HG03280 (cell line): ENCODE measurements at regions not wholly inside any gene's neighbourhood (a gene's known extent, or its start where the extent isn't known, plus 50 kb on each side); places are given as distances from the start of the nearest gene placed in this dataset.

ENCODE experiments used
- ATAC-seq: cut with Tn5 transposase; IDR thresholded peaks from one replicate; pipeline ENCODE4 v1.9.1; 2021; ENCODE audit warnings: mild to moderate bottlenecking, moderate library complexity; ENCODE audit not compliant: unreplicated experiment

- no peak for ATAC-seq
Measured at GRCh38 chr15:62532367-62532766, 367.3 kb upstream of the C2CD4B start.

DNA sequence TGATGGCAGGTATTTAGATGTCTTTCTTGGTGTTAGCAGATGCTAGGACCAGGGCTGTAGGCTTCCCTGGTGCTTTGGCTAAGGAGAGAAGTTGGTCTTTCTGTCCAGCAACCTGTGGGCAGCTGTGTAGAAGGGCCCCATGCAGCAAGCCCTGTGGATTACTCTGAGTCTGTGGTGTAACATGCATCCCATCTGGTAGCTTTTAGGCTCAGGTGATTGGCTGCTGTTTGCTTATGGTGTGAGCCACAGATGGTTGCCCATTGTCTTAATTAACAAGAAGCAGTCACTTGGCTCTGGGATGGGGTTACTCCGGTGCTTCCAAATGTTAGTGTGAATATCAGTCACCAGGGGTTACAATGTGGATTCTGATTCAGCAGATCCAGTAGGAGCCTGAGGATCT, 368.6 kb upstream of the C2CD4B start:
- ATAC-seq: no peak

DNA sequence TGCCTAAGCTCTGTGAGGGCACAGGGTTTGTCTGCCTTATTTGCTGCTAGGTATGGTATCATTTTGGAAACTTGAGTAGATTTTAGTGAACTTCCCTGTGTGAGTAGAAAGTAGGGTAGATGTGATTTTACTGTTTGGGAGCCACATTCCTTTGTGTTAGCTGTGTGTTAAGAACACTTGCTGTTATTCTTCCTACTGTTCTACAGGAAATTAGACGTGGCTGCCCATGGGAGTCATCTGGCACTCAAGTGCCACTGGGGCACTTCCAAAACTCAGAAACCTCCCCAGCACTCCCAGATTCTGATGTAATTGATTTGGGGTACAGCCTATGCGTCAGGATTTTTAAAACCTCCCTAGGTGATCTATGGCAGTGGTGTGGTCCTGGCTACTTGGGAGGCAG, 369.9 kb upstream of the C2CD4B start:
- no peak for ATAC-seq

GRCh38 chr15:62539236-62539635, 374.2 kb upstream of the C2CD4B start:
- ATAC-seq: no peak

GRCh38 chr15:62541250-62541649, 376.2 kb upstream of the C2CD4B start:
- no peak for ATAC-seq

DNA sequence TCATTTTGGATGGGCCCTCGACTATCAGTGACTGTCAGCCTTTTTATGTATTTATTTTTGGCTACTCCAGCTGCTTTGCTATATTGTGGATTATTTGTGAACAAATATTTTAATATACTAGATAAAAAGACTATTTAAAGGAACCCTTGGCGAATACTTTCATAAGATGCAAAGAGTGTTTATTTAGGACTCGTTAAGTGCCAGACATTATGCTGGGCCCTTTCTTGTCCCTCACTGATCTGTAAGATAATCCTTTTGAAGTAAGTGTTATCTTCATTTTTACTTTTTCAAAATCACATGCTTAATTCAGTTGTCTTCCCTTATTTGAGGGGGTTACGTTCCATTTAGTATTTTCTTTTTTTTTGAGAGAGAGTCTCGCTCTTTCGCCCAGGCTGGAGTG, 376.8 kb upstream of the C2CD4B start:
- ATAC-seq: no peak

DNA sequence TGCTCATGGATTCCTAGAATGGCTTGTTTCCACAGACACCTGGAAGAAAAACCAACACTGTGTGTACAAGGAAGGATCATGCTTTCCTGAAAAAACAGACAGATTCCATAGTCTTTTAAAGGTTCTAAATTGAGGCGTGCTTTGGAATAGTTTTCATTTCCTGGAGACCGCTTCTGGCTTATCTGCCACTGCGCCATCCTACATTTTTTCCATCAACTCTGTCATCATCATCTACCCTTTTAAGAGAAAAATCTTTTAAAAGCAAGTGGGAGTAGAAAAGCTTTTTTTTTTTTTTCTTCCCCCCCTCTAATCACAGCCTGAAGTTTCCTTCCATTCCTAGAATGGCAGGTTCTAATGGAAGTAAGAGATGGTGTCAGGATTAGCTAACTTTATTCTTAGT, 379.4 kb upstream of the C2CD4B start:
- ATAC-seq: no peak

GRCh38 chr15:62545467-62546227, 380.6 kb upstream of the C2CD4B start:
- ATAC-seq: no peak

GRCh38 chr15:62546628-62547027, 381.5 kb upstream of the C2CD4B start:
- no peak for ATAC-seq

GRCh38 chr15:62547584-62547983, 382.5 kb upstream of the C2CD4B start:
- no peak for ATAC-seq

- ATAC-seq: no peak
Measured at GRCh38 chr15:62549345-62549970, 384.4 kb upstream of the C2CD4B start.

GRCh38 chr15:62550106-62550505, 385.0 kb upstream of the C2CD4B start:
- no peak for ATAC-seq

GRCh38 chr15:62552444-62552843, 387.4 kb upstream of the C2CD4B start:
- no peak for ATAC-seq

DNA sequence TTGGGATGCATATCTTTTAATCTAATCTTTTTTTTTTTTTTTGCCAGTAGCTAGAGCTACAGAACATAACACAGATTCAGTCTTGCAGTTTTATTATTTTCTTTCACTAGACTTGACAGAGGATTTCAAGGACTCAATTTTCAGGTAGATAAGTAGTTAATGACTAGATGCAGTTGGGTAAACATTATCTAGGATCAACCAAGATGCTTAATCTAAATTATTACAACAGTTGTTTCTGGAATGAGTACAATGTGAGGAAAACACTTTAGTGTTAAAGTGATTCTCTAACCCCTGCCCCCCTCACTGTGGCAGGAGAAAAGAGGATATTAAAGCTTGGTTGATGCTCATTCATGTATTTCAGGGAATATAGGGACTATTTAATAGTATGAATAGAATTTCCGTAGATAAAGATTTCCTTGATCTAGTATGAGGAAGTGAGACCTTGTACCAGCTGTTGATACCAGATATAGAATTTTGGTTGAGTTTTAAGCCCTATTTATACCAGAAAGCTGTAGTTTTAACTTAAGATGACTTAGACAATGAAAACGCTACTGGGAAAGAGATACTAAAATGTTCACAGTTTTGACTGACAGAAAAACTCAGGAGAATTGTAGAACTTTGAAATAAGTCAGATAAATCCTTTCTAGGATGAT, 389.0 kb upstream of the C2CD4B start:
- ATAC-seq: no peak

DNA sequence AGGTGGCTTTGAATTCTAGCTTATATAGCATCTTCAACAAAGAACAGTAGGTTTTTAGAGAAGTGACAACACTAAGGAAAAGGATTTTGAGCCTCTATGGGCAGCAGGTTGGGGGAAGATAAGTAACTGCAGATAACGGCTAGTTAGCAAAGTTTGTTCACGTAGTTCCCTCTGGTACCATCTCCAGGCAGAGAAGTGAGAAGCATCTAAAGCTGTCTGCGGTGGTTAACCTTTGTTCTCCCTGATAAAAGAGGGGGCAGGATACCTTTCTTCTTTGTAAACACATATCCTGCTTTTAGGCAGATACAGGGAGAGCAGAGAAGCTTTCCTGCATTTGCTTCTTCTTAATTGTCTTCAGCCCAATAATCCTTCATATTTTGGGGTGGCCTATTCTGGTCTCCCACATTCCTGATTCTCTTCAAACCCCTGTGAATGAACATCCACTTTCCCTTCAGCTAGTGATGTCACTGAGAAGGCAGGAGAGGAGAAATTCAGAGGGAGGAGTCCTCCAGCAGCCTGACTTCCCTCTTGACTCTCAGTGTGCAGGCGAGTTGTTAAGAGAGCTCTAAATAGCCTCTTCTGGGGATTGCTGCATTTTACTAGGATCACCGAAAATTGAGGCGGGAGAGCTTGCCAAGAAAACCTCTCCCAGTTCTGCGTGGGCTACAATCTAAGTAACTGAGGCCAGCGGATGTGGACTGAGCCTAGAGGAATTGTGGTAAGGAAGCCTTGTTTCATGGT, 393.7 kb upstream of the C2CD4B start:
- no peak for ATAC-seq

GRCh38 chr15:62559381-62559733, 394.3 kb upstream of the C2CD4B start:
- ATAC-seq: no peak

GRCh38 chr15:62561059-62561519, 396.0 kb upstream of the C2CD4B start:
- ATAC-seq: no peak

DNA sequence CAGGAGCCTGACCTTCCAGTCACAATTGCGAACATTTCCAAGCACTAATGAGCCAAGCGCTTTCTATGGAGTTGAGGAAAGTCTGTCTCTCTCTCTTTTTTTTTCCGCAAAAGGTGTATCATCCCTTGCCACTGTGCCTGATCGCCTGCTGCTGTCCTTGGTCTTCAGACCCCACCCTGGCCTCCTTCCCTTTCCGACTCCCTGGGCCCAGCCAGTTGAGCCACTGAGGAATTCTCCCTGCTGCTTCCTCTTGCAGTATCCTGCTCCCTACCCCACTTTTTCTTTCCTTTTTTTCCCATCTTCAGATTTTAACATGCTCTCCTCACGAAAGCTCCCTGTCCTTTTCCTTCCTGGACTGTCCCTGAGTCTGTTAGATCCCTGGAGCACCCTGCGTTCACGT, 396.5 kb upstream of the C2CD4B start:
- no peak for ATAC-seq

DNA sequence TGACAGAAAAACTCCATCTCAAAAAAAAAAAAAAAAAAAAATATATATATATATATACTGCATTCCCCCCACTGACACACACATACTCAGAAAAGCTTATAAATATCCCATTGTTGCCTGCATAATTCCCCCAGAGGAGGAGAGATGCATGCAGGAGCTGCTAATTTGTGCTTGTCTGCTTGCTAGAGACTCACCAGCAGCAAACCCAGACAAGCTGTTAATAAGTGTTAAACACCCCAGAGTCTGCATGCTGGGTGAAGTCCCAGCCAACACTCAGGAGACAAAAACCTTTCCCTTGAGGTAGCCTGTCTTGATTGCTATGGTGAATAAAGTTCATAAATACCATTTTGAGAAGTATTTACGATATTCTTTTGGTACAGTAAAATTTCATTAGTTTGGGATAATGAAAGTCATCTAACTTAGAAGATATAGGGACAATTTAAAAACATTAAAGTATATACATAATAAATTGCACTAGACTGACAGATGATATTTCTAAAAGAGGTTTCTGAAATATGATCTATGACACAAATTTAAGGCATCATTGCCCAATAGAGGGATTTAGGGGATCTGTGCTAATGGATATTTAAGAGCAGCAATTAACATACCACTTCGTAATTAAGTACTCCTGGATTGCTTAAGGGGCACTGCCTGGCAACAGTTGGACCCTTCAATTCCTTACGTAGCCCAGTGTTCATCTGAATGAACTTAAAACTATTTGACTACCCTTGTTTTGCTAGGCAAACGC, 400.0 kb upstream of the C2CD4B start:
- no peak for ATAC-seq

DNA sequence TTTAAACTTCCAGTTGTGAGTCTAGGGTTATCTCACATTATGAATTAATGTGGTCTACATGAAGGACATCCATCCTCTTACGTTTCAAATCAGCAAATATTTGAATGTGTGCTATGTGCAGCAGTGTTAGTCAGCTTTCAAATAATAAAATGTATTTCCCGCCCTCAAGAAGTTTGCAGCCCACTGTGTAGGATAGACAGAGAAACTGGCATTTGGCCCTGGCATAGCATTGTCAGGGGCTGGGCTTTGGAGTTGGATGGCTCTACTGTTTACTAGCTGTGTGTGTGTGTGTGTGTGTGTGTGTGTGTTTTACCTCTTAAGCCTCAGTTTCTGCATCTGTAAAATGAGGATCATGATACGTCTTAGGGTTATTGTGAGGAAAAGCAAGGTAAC, 400.5 kb upstream of the C2CD4B start:
- no peak for ATAC-seq

- ATAC-seq: no peak
Measured at GRCh38 chr15:62566248-62566647, 401.2 kb upstream of the C2CD4B start.
